HG03108 (cell line): ENCODE measurements at regions not wholly inside any gene's neighbourhood (a gene's known extent, or its start where the extent isn't known, plus 50 kb on each side); places are given as distances from the start of the nearest gene placed in this dataset.
"Not testable (repeated sequence)": the region's sequence is repeated elsewhere in the genome, so short reads cannot be mapped to it uniquely, and the experiment has no call there.

Source experiments
- ATAC-seq: cut with Tn5 transposase; IDR thresholded peaks from one replicate; pipeline ENCODE4 v1.9.1; 2021; ENCODE audit warnings: moderate library complexity; ENCODE audit not compliant: unreplicated experiment

GRCh38 chr3:26964313-26964712 lies 341.7 kb downstream of the LRRC3B start:
- no peak for ATAC-seq

- no peak for ATAC-seq
These were observed 342.3 kb downstream of the LRRC3B start for GRCh38 chr3:26964836-26965235.

GRCh38 chr3:26967501-26967900 lies 344.9 kb downstream of the LRRC3B start:
- ATAC-seq: no peak

GRCh38 chr3:26984416-26985390 lies 362.1 kb downstream of the LRRC3B start:
- no peak for ATAC-seq

GRCh38 chr3:26989037-26989436 lies 366.5 kb downstream of the LRRC3B start:
- no peak for ATAC-seq

GRCh38 chr3:26997226-26997625 lies 372.0 kb downstream of the NEK10 start:
- ATAC-seq: no peak

- no peak for ATAC-seq
These were observed 358.3 kb downstream of the NEK10 start for GRCh38 chr3:27010834-27011233.

- ATAC-seq: no peak
These were observed 347.0 kb downstream of the NEK10 start for GRCh38 chr3:27022096-27022761.

- ATAC-seq: no peak
These were observed 344.7 kb downstream of the NEK10 start for GRCh38 chr3:27024493-27024892.

- ATAC-seq: no peak
These were observed 343.5 kb downstream of the NEK10 start for GRCh38 chr3:27025718-27026117.

GRCh38 chr3:27031476-27031875 lies 337.7 kb downstream of the NEK10 start:
- ATAC-seq: no peak

GRCh38 chr3:27034255-27034654 lies 334.9 kb downstream of the NEK10 start:
- no peak for ATAC-seq

- ATAC-seq: no peak
These were observed 328.5 kb downstream of the NEK10 start for GRCh38 chr3:27040674-27041073.

GRCh38 chr3:27042541-27042940 lies 326.6 kb downstream of the NEK10 start:
- not testable (repeated sequence) for ATAC-seq

- no peak for ATAC-seq
These were observed 325.7 kb downstream of the NEK10 start for GRCh38 chr3:27043328-27043955.

- no peak for ATAC-seq
These were observed 324.2 kb downstream of the NEK10 start for GRCh38 chr3:27044931-27045481.

- ATAC-seq: no peak
These were observed 322.8 kb downstream of the NEK10 start for GRCh38 chr3:27046351-27046750.

- no peak for ATAC-seq
These were observed 319.4 kb downstream of the NEK10 start for GRCh38 chr3:27049792-27050191.

GRCh38 chr3:27051527-27051926 lies 317.7 kb downstream of the NEK10 start:
- ATAC-seq: not testable (repeated sequence)

GRCh38 chr3:27056326-27056725 lies 312.9 kb downstream of the NEK10 start:
- ATAC-seq: no peak

- ATAC-seq: no peak
These were observed 309.7 kb downstream of the NEK10 start for GRCh38 chr3:27059489-27059888.
